ENCODE measurements at regions not wholly inside any gene's neighbourhood (a gene's known extent, or its start where the extent isn't known, plus 50 kb on each side); places are given as distances from the start of the nearest gene placed in this dataset.
"Not testable (repeated sequence)": the region's sequence is repeated elsewhere in the genome, so short reads cannot be mapped to it uniquely, and the experiment has no call there.

- TF ChIP-seq ZNF589 (CRISPR knock-in tag; conservative IDR thresholded peaks at IDR 0.05) = no peak
These were observed 560.4 kb downstream of the CD109 start (continued) for GRCh38 chr6:74256381-74256780.

- ATAC-seq; H3K4me3 ChIP-seq (replicated peaks in 1 of 3; ENCODE audit: insufficient read depth in 1 of 3, low read depth in 2 of 3, low read length in 3 of 3); H2AFZ ChIP-seq (ENCODE audit: low read length); H3K27ac ChIP-seq (ENCODE audit: extremely low read length, insufficient read depth, low read length); H3K9ac ChIP-seq (ENCODE audit: insufficient read depth, low read depth, low read length); FAIRE-seq; POLR2A ChIA-PET; H3K27me3 ChIP-seq (ENCODE audit: control insufficient read depth in 1 of 2, insufficient read depth in 2 of 2, low read length in 2 of 2); H3K9me3 ChIP-seq (ENCODE audit: low read length); H3K36me3 ChIP-seq (replicated peaks in 1 of 2; ENCODE audit: control insufficient read depth in 1 of 2, insufficient read depth in 2 of 2, low read length in 2 of 2); DNase-seq (ENCODE audit: low spot score); intact Hi-C loops (cut with micrococcal nuclease; ENCODE audit: unreplicated experiment); H3K79me2 ChIP-seq (ENCODE audit: insufficient read depth, low read length); H3K4me2 ChIP-seq (ENCODE audit: low read depth, low read length); BruUV-seq (replicated peaks); H4K20me1 ChIP-seq (ENCODE audit: insufficient read depth, low read length); in situ Hi-C loops (cut with HindIII; ENCODE audit: extremely low pct_ligation_motif_present, low pct_unique_long_range_greater_than_20kb); CTCF ChIA-PET (ENCODE audit: low intra/inter-chr PET ratio, low total read pairs): not testable (repeated sequence)
- peaks cover 19% of the 10 kb centered on the region for H3K4me1 ChIP-seq (ENCODE audit: insufficient read depth, low read length)
- 58% methylated on average over 9 of the region's 24 CpGs for WGBS (ENCODE audit: low lambda C conversion rate)
These were observed 559.0 kb downstream of the CD109 start for GRCh38 chr6:74255007-74255406.

GRCh38 chr6:74254147-74254546 is 558.1 kb downstream of the CD109 start:
- DNase-seq (ENCODE audit: low spot score); H4K20me1 ChIP-seq (ENCODE audit: insufficient read depth, low read length); BruUV-seq (replicated peaks); CTCF ChIA-PET (ENCODE audit: low intra/inter-chr PET ratio, low total read pairs); in situ Hi-C loops (cut with HindIII; ENCODE audit: extremely low pct_ligation_motif_present, low pct_unique_long_range_greater_than_20kb); H2AFZ ChIP-seq (ENCODE audit: low read length); H3K9ac ChIP-seq (ENCODE audit: insufficient read depth, low read depth, low read length); H3K4me3 ChIP-seq (replicated peaks in 1 of 3; ENCODE audit: insufficient read depth in 1 of 3, low read depth in 2 of 3, low read length in 3 of 3); H3K9me3 ChIP-seq (ENCODE audit: low read length); H3K27ac ChIP-seq (ENCODE audit: extremely low read length, insufficient read depth, low read length); H3K27me3 ChIP-seq (ENCODE audit: control insufficient read depth in 1 of 2, insufficient read depth in 2 of 2, low read length in 2 of 2); ATAC-seq; intact Hi-C loops (cut with micrococcal nuclease; ENCODE audit: unreplicated experiment); H3K4me2 ChIP-seq (ENCODE audit: low read depth, low read length); POLR2A ChIA-PET; H3K36me3 ChIP-seq (replicated peaks in 1 of 2; ENCODE audit: control insufficient read depth in 1 of 2, insufficient read depth in 2 of 2, low read length in 2 of 2); H3K79me2 ChIP-seq (ENCODE audit: insufficient read depth, low read length): not testable (repeated sequence)
- peaks cover 19% of the 10 kb centered on the region for H3K4me1 ChIP-seq (ENCODE audit: insufficient read depth, low read length)
- FAIRE-seq = peak; percentile 18
- 7% methylated on average over 1 of the region's 1 CpG for WGBS (ENCODE audit: low lambda C conversion rate)

Measured in HepG2 (cell line).